ENCODE measurements at regions not wholly inside any gene's neighbourhood (a gene's known extent, or its start where the extent isn't known, plus 50 kb on each side); places are given as distances from the start of the nearest gene placed in this dataset.

DNA sequence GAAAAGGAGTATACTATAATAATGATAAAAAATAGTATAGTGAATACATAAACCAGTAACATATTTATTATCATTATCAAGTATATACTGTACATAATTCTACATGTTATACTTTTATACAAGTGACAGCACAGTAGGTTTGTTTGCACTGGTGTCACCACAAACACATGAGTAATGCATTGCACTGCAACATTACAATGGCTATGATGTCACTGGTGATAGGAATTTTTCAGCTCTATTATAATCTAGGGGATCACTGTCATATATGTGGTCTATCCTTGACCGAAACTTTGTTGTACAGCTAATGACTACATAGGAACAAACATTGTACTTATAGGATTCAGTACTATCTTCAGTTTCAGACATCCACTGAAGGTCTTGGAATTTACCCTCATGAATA, 165.8 kb upstream of the SYT1 start:
- Mint-ChIP-seq H3K4me1 (no peaks in the 10 kb centered on the region), H3K27me3 (no peaks in the 10 kb centered on the region), H3K4me3 (no peak overlapping the region), H3K9me3 (no peaks in the 10 kb centered on the region), H3K36me3 (ENCODE audit: low read depth) (no peaks in the 10 kb centered on the region), H3K27ac (no peak overlapping the region)
- intact Hi-C loops (cut with micrococcal nuclease), result no loop called here
- DNase-seq, result no peak

DNA sequence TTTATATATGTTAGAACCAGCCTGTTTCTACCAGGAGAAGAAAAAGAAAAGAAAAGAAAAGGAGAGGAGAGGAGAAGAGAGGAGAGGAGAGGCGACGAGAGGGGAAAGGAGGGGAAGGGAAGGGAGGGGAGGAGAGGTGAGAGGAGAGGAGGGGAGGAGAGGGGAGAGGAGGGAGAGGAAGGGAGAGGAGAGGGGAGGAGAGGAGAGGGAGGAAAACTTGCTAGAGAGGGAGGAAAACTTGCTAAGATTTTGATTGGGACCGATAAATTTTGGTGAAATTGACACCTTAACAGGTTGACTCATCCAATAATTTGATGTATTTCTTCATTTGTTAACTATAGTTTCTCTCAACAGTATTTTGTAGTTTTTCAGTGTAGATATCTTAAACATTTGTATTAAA, 164.0 kb upstream of the SYT1 start:
- no peaks in the 10 kb centered on the region for H3K4me1 Mint-ChIP-seq
- intact Hi-C loops (cut with micrococcal nuclease), result no loop called here
- no peak for DNase-seq
- no peaks in the 10 kb centered on the region for H3K9me3 Mint-ChIP-seq
- H3K4me3 Mint-ChIP-seq, result no peak overlapping the region
- H3K27me3 Mint-ChIP-seq, result no peaks in the 10 kb centered on the region
- H3K36me3 Mint-ChIP-seq (ENCODE audit: low read depth), result no peaks in the 10 kb centered on the region
- no peak overlapping the region for H3K27ac Mint-ChIP-seq

DNA sequence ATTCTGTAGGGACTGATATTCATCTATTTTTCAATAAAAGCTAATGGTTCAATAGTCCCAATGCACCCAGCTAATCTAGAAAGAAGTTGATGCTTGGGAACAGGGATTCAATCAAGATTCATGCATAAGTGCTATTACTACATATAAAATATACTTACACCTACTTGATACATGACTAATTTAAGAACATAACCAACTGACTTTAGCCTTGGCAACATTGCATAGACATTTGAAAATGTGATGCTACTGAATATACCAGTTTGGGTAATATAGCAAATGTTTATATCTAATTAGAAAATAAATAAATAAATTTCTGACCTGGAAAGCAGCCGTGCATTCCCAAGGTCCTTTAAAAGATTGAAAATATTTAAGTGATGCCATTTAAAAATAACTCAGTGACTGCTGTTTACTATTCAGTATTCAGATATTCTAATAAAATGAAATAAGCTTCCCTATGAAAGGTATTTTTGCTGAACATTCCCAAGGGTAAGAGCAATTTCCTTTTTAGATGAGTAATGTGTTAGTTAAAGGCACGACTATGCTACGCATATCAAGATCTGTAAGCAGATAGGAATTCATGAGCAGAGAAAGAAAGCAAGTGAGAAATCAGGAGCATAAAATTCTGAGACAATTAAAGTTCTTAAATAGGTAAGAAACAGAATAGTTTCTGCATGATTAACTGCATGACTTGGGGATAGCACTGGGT, 160.6 kb upstream of the SYT1 start:
- Mint-ChIP-seq H3K4me1 (no peaks in the 10 kb centered on the region), H3K36me3 (ENCODE audit: low read depth) (no peaks in the 10 kb centered on the region), H3K4me3 (no peak overlapping the region), H3K27ac (no peak overlapping the region), H3K9me3 (no peaks in the 10 kb centered on the region), H3K27me3 (no peaks in the 10 kb centered on the region)
- intact Hi-C loops (cut with micrococcal nuclease), result no loop called here
- no peak for DNase-seq

DNA sequence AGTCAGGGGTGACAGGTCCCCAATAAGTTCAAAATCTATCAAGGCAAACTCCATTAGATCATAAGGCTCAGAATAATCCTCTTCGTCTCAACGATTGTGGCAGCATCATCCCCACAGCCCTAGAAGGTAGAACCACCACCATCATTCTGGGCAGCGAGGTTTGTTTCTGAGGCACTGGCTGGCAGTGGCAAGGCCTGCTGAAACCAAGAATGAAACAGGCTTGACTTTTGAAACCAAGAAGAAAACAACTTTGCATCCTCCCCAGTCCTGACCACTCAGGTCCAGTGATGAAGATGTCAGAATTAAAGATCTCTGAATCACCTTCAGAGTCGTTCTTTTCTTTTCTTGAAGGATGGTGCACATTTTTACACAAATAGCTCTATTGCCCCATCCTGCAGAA, 152.6 kb upstream of the SYT1 start:
- DNase-seq, result no peak
- no peak overlapping the region for H3K4me3 Mint-ChIP-seq
- H3K36me3 Mint-ChIP-seq (ENCODE audit: low read depth), result no peaks in the 10 kb centered on the region
- intact Hi-C loops (cut with micrococcal nuclease), result no loop called here
- no peaks in the 10 kb centered on the region for H3K27me3 Mint-ChIP-seq
- H3K9me3 Mint-ChIP-seq, result no peaks in the 10 kb centered on the region
- no peak overlapping the region for H3K27ac Mint-ChIP-seq
- no peaks in the 10 kb centered on the region for H3K4me1 Mint-ChIP-seq

DNA sequence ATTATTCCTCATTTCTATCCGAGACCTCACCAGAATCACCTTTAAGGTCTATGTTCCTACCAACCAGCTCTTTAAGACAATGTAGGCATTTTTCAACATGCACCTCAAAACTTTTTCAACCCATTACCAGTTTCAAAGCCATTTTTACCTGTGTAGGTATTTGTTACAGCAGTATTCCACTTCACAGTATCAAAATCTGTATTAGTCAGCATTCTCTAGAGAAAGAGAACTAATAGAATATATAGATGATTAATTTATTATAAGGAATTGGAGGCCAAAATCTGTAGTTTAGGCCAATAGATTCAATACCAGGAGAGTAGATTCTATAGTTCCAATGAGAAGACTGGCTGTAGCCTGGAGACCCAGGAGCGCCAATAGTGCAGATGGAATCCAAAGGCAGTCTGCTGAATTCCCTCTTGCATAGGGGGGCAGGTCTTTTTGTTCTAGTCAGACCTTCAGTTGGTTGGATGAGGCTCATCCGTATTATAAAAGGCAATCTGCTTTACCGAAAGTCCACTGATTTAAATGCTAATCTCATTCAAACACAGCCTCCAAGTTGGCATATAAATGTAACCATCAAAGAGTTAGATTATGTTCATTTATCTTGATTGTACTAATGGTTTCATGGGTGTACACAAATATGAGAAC, 151.6 kb upstream of the SYT1 start:
- DNase-seq, result no peak
- Mint-ChIP-seq H3K4me1 (no peaks in the 10 kb centered on the region), H3K9me3 (no peaks in the 10 kb centered on the region), H3K27me3 (no peaks in the 10 kb centered on the region), H3K27ac (no peak overlapping the region), H3K4me3 (no peak overlapping the region), H3K36me3 (ENCODE audit: low read depth) (no peaks in the 10 kb centered on the region)
- intact Hi-C loops (cut with micrococcal nuclease), result no loop called here

DNA sequence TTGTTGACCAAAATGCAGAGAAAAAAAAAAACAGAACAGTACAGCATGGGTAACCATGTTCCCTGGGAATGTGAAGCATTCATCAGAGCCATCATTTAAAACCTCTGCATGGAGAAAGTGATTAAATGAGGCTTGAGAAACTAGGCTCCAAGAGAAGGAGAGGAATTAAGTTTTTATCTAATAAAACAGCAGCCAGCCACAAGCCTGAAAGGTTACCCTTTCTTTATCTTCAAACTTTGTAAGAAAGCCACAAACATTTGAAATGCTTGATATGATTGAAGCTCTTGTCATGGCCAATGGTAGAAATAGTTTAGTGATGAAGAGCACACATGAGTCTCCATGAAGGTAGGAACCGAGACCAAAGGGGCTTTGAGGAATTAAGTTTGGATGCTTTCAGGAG, 144.9 kb upstream of the SYT1 start:
- H3K4me1 Mint-ChIP-seq, result no peaks in the 10 kb centered on the region
- no peaks in the 10 kb centered on the region for H3K27me3 Mint-ChIP-seq
- H3K27ac Mint-ChIP-seq, result no peak overlapping the region
- H3K4me3 Mint-ChIP-seq, result no peak overlapping the region
- intact Hi-C loops (cut with micrococcal nuclease), result no loop called here
- no peaks in the 10 kb centered on the region for H3K36me3 Mint-ChIP-seq (ENCODE audit: low read depth)
- no peaks in the 10 kb centered on the region for H3K9me3 Mint-ChIP-seq
- no peak for DNase-seq

DNA sequence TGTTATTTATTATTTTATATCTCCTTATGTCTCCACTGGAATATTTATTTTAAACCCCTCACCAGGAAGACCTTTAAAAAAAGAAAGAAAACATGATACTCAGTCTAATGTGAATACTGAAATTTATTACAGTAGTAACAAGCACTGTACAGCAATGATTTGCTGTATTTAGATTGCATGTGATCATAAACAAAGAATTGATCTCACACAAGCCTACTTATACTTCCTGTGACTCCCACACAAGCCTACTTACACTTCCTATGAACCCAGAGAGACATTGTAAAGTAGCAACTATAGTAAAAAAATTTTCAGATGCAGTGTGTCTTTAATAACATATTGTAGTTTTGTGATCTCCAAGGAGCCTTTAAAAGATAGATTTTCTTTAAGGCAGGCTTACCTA, 142.7 kb upstream of the SYT1 start:
- Mint-ChIP-seq H3K36me3 (ENCODE audit: low read depth) (no peaks in the 10 kb centered on the region), H3K4me3 (no peak overlapping the region), H3K4me1 (no peaks in the 10 kb centered on the region), H3K9me3 (no peaks in the 10 kb centered on the region), H3K27ac (no peak overlapping the region), H3K27me3 (no peaks in the 10 kb centered on the region)
- intact Hi-C loops (cut with micrococcal nuclease), result no loop called here
- no peak for DNase-seq

DNA sequence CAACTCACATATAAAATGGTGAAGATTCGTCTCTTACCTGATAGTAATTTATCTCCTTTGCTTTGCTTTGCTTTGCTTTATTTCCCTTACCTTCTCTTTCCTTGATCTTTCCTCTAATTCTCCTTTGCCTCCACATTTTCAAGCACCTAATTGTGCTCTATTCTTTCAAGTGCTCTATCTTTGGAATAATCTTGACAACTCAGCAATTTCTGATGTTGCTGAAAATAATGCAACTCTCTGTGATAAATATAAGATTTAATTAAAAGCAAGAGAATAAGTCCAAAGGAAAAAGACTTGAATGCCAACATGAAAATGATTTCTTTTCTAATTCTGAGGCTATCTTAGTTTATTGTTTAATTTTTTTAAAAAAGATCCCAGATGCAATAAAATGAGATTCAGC, 139.5 kb upstream of the SYT1 start:
- Mint-ChIP-seq H3K4me3 (no peak overlapping the region), H3K4me1 (no peaks in the 10 kb centered on the region), H3K27me3 (no peaks in the 10 kb centered on the region), H3K27ac (no peak overlapping the region), H3K9me3 (no peaks in the 10 kb centered on the region), H3K36me3 (ENCODE audit: low read depth) (no peaks in the 10 kb centered on the region)
- intact Hi-C loops (cut with micrococcal nuclease), result no loop called here
- DNase-seq, result no peak

DNA sequence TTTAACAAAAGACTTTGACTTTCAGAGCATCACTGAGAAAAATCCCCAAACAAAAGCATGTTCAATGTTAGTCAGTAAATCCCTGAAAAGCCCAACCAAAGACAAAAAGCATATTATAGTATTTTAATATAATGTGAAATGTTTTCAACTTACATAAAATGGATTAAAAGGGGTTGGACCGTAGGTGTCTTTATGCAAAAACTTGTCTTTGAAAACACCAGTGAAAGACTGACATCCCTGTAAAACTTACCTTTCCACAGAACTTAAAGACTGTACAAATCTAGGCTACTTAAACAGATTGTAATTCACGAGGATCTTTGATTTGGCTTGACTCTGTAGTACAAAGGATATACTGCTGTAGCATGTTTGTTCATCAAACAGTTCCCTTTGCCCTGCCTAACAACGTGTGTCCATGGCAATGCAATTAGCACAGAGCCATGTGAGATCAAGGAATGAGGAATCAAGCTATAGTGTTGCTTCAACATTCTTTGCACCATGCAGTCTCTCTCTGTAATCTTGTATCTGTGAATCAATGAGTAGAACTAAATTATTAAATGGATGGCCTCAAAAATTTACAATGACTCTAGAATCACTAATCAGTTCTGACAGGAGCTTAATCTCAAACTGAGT, 138.5 kb upstream of the SYT1 start:
- intact Hi-C loops (cut with micrococcal nuclease), result no loop called here
- no peak overlapping the region for H3K4me3 Mint-ChIP-seq
- H3K9me3 Mint-ChIP-seq, result no peaks in the 10 kb centered on the region
- no peak for DNase-seq
- no peaks in the 10 kb centered on the region for H3K27me3 Mint-ChIP-seq
- no peak overlapping the region for H3K27ac Mint-ChIP-seq
- no peaks in the 10 kb centered on the region for H3K36me3 Mint-ChIP-seq (ENCODE audit: low read depth)
- no peaks in the 10 kb centered on the region for H3K4me1 Mint-ChIP-seq

- H3K27me3 Mint-ChIP-seq, result no peaks in the 10 kb centered on the region
- H3K9me3 Mint-ChIP-seq, result no peaks in the 10 kb centered on the region
- no peak overlapping the region for H3K27ac Mint-ChIP-seq
- intact Hi-C loops (cut with micrococcal nuclease), result no loop called here
- no peaks in the 10 kb centered on the region for H3K36me3 Mint-ChIP-seq (ENCODE audit: low read depth)
- no peak for DNase-seq
- no peak overlapping the region for H3K4me3 Mint-ChIP-seq
- H3K4me1 Mint-ChIP-seq, result no peaks in the 10 kb centered on the region
Measured at GRCh38 chr12:78726854-78727253, 137.7 kb upstream of the SYT1 start.

DNA sequence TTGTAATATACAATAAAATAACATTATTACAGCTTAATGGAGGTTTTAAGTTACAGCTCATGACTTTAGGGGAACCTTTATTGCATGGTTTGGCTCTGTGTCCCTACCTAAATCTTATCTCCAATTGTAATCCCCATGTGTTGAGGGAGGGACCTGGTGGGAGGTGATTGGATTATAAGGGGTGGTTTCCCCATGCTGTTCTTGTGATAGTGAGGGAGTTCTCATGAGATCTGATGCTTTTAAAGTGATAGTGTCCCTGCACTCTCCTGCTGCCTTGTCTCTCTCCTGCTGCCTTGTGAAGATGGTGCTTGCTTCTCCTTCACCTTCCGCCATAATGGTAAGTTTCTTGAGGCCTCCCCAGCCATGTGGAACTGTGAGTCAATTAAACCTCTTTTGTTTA, 132.1 kb upstream of the SYT1 start:
- no peak for DNase-seq
- H3K4me1 Mint-ChIP-seq, result no peaks in the 10 kb centered on the region
- no peak overlapping the region for H3K4me3 Mint-ChIP-seq
- no peak overlapping the region for H3K27ac Mint-ChIP-seq
- no peaks in the 10 kb centered on the region for H3K36me3 Mint-ChIP-seq (ENCODE audit: low read depth)
- no peaks in the 10 kb centered on the region for H3K9me3 Mint-ChIP-seq
- intact Hi-C loops (cut with micrococcal nuclease), result no loop called here
- H3K27me3 Mint-ChIP-seq, result no peaks in the 10 kb centered on the region

DNA sequence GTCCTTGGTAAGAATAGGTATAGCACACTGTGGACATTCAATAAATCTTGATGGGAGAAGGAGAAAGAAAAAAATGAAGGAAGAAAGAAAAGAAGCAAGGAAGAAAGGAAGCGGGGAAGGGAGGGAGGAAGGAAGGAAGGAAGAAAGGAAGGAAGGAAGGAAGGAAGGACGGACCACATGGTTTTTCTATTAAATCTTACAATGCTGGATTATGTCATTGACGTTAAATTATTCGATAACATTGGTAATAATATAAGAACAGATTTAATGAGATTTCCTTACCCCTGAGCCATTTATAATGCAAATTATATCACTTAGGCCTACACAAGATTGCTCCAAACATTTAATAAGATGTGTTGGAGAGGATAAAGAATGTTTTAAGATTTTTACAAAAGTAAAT, 124.9 kb upstream of the SYT1 start:
- H3K27ac Mint-ChIP-seq, result no peak overlapping the region
- no peaks in the 10 kb centered on the region for H3K9me3 Mint-ChIP-seq
- no peaks in the 10 kb centered on the region for H3K4me1 Mint-ChIP-seq
- no peaks in the 10 kb centered on the region for H3K36me3 Mint-ChIP-seq (ENCODE audit: low read depth)
- DNase-seq, result no peak
- intact Hi-C loops (cut with micrococcal nuclease), result no loop called here
- no peaks in the 10 kb centered on the region for H3K27me3 Mint-ChIP-seq
- H3K4me3 Mint-ChIP-seq, result no peak overlapping the region

- Mint-ChIP-seq H3K27me3 (no peaks in the 10 kb centered on the region), H3K27ac (no peak overlapping the region), H3K36me3 (ENCODE audit: low read depth) (no peaks in the 10 kb centered on the region), H3K4me3 (no peak overlapping the region), H3K4me1 (no peaks in the 10 kb centered on the region), H3K9me3 (peaks cover 3% of the 10 kb centered on the region)
- intact Hi-C loops (cut with micrococcal nuclease), result no loop called here
- DNase-seq, result no peak
Measured at GRCh38 chr12:78746001-78746400, 118.6 kb upstream of the SYT1 start.

- intact Hi-C loops (cut with micrococcal nuclease), result no loop called here
- no peak for DNase-seq
- Mint-ChIP-seq H3K4me1 (no peaks in the 10 kb centered on the region), H3K27me3 (no peaks in the 10 kb centered on the region), H3K27ac (no peak overlapping the region), H3K4me3 (no peak overlapping the region), H3K9me3 (no peaks in the 10 kb centered on the region), H3K36me3 (ENCODE audit: low read depth) (no peaks in the 10 kb centered on the region)
Measured at GRCh38 chr12:78753058-78753457, 111.5 kb upstream of the SYT1 start.

DNA sequence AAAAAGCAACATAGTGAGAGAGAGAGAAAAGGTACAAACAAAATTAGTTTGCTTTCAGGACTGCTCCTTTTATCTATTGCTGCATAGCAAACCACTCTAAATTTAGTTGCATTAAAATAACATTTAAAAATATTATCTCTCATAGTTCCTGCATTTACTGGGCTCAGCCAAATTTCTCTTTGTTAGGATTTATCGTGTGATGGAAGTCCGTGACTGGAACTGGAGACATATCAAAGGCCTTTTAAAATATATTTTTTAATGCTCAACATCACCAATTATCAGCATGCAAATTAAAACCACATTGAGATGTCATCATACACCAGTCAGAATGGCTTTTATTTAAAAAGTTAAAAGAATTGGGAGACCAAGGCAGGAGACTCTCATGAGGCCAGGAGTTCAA, 107.6 kb upstream of the SYT1 start:
- Mint-ChIP-seq H3K36me3 (ENCODE audit: low read depth) (no peaks in the 10 kb centered on the region), H3K9me3 (no peaks in the 10 kb centered on the region), H3K27me3 (no peaks in the 10 kb centered on the region), H3K4me1 (no peaks in the 10 kb centered on the region), H3K27ac (no peak overlapping the region), H3K4me3 (no peak overlapping the region)
- intact Hi-C loops (cut with micrococcal nuclease), result no loop called here
- no peak for DNase-seq

Measured in activated CD4-positive, alpha-beta T cell treated with anti-CD3 and anti-CD28 coated beads, Interleukin-2, amount 10 ng/mL, durations not matched to agents 24 days and 14 days (primary cell).